HCT116 (cell line): ENCODE measurements at regions not wholly inside any gene's neighbourhood (a gene's known extent, or its start where the extent isn't known, plus 50 kb on each side); places are given as distances from the start of the nearest gene placed in this dataset.

Experiments
- ATAC-seq: fragments of 200-7000 bp; cut with Tn5 transposase; 2 replicates; pipeline ENCODE4 v1.9.1; 2020; ENCODE audit warnings: mild to moderate bottlenecking, moderate library complexity
- BruUV-seq: library from RNA; stranded (reverse); fragments of 400-500 nt; replicated peaks from 2 replicates; lab custom pipeline; 2021; lab: Mats Ljungman, UMichigan
- CTCF ChIA-PET: fragments of 300-600 bp; sonication (Branson Sonifier 250); formaldehyde crosslinking; loops from one replicate; lab custom pipeline; 2021; ENCODE audit warnings: antibody characterized with exemption; lab: Charles Lee
- POLR2A ChIA-PET: fragments of 300-600, 350-600 bp; sonication (Branson Sonifier 250); formaldehyde crosslinking; loops from one replicate; lab custom pipeline; 2021; ENCODE audit warnings: antibody characterized with exemption; lab: Charles Lee
- RAD21 ChIA-PET, 2 experiments: fragments of 300-600 bp; sonication (Branson Sonifier 250); formaldehyde crosslinking; loops; one replicate each; lab custom pipeline; 2023; ENCODE audit warnings: low total read pairs in 2 of 2; ENCODE audit not compliant: uncharacterized antibody in 2 of 2, unreplicated experiment in 2 of 2, low non-redundant PET in 1 of 2; lab: Charles Lee
- DNase-seq: peaks from one replicate; pipeline ENCODE4 v3.0.0-alpha.2; 2010; ENCODE audit warnings: low read depth, low spot score
- H2AFZ ChIP-seq: fragments of 200-600 bp; shearing (Covaris generic), sonication (generic); 2 replicates; pipeline ENCODE4 v1.6.1; 2017; ENCODE audit warnings: low read depth, mixed run types, mixed read lengths, antibody characterized with exemption, low read length; ENCODE audit not compliant: poor library complexity, severe bottlenecking
- H3K27ac ChIP-seq: 2 replicates; pipeline ENCODE4 v1.5.1; 2012; ENCODE audit warnings: low read depth, low read length
- H3K27me3 ChIP-seq: fragments of 200-600 bp; sonication (generic); 2 replicates; pipeline ENCODE4 v1.6.1; 2016; ENCODE audit warnings: mixed run types, low read length, mixed read lengths; ENCODE audit not compliant: insufficient read depth
- H3K36me3 ChIP-seq, 2 experiments: fragments of 200-500 bp in 1 of 2; fragments of 200-600 bp in 1 of 2; sonication (Bioruptor generic) in 1 of 2; sonication (generic) in 1 of 2; 2 replicates each; pipeline versions ENCODE4 v1.5.1 to v1.6.1; 2014 to 2016; ENCODE audit warnings: low read length in 2 of 2, inconsistent platforms in 1 of 2, mixed read lengths in 1 of 2, mixed run types in 1 of 2; ENCODE audit not compliant: insufficient read depth in 2 of 2, control insufficient read depth in 1 of 2
- H3K4me1 ChIP-seq, 2 experiments: fragments of 200-600 bp in 1 of 2; sonication (generic) in 1 of 2; 2 replicates each; pipeline versions ENCODE4 v1.5.1 to v1.6.1; 2012 to 2017; ENCODE audit warnings: low read length in 2 of 2, inconsistent platforms in 1 of 2, mild to moderate bottlenecking in 1 of 2, mixed read lengths in 1 of 2, mixed run types in 1 of 2, moderate library complexity in 1 of 2; ENCODE audit not compliant: insufficient read depth in 2 of 2, control insufficient read depth in 1 of 2
- H3K4me2 ChIP-seq: fragments of 200-600 bp; sonication (generic); 2 replicates; pipeline ENCODE4 v1.6.1; 2017; ENCODE audit warnings: mixed run types, low read length, mixed read lengths
- H3K4me3 ChIP-seq, 2 experiments: fragments of 200-600 bp in 1 of 2; sonication (generic) in 1 of 2; replicated peaks in 1 of 2; 2 replicates each; pipeline ENCODE4 v1.5.1; 2011 to 2016; ENCODE audit warnings: low read length in 2 of 2, control low read depth in 1 of 2, low read depth in 1 of 2, mild to moderate bottlenecking in 1 of 2, mixed read lengths in 1 of 2, mixed run types in 1 of 2
- H3K79me2 ChIP-seq: fragments of 200-600 bp; sonication (generic); 2 replicates; pipeline ENCODE4 v1.6.1; 2017; ENCODE audit warnings: mild to moderate bottlenecking, mixed run types, low read length, moderate library complexity, mixed read lengths; ENCODE audit not compliant: insufficient read depth
- H3K9ac ChIP-seq: fragments of 200-600 bp; sonication (generic); 2 replicates; pipeline ENCODE4 v1.6.1; 2016; ENCODE audit warnings: low read length, mixed read lengths
- H3K9me2 ChIP-seq: fragments of 200-600 bp; sonication (generic), shearing (Covaris generic); 2 replicates; pipeline ENCODE4 v1.6.1; 2017; ENCODE audit warnings: mixed run types, mild to moderate bottlenecking, moderate library complexity; ENCODE audit not compliant: insufficient read depth
- H3K9me3 ChIP-seq, 2 experiments: fragments of 200-500 bp in 1 of 2; fragments of 200-600 bp in 1 of 2; sonication (Bioruptor generic) in 1 of 2; sonication (generic) in 1 of 2; 2 replicates each; pipeline ENCODE4 v1.6.1; 2014 to 2017; ENCODE audit warnings: low read length in 2 of 2, mixed read lengths in 2 of 2, inconsistent platforms in 1 of 2, low read depth in 1 of 2, mild to moderate bottlenecking in 1 of 2, mixed run types in 1 of 2, moderate library complexity in 1 of 2; ENCODE audit not compliant: control insufficient read depth in 1 of 2, insufficient read depth in 1 of 2
- H4K20me1 ChIP-seq: fragments of 200-600 bp; sonication (generic), shearing (Covaris generic); 2 replicates; pipeline ENCODE4 v1.6.1; 2017; ENCODE audit warnings: mixed run types, mild to moderate bottlenecking, moderate library complexity; ENCODE audit not compliant: insufficient read depth
- CBX3 ChIP-seq: IDR thresholded peaks from 2 replicates; pipeline ENCODE4 v1.6.1; 2012; ENCODE audit warnings: low read depth
- EGR1 ChIP-seq: IDR thresholded peaks from 2 replicates; pipeline ENCODE4 v1.6.1; 2012; ENCODE audit warnings: low read depth
- ELF1 ChIP-seq: IDR thresholded peaks from 2 replicates; pipeline ENCODE4 v1.6.1; 2012; ENCODE audit warnings: low read depth, borderline replicate concordance
- EZH2 ChIP-seq: fragments of 200-600 bp; sonication (generic); IDR thresholded peaks from 2 replicates; pipeline ENCODE4 v1.6.1; 2017; ENCODE audit warnings: antibody characterized with exemption, mixed run types
- EZH2phosphoT487 ChIP-seq: fragments of 200-600 bp; IDR thresholded peaks from 2 replicates; pipeline ENCODE4 v1.6.1; 2018; ENCODE audit warnings: antibody characterized with exemption, borderline replicate concordance
- POLR2AphosphoS5 ChIP-seq: IDR thresholded peaks from 2 replicates; pipeline ENCODE4 v1.6.1; 2011; ENCODE audit warnings: mild to moderate bottlenecking, low read depth, low read length, moderate library complexity
- RAD21 ChIP-seq: IDR thresholded peaks from 2 replicates; pipeline ENCODE4 v1.6.1; 2012; ENCODE audit warnings: low read depth, mild to moderate bottlenecking
- SIN3A ChIP-seq: IDR thresholded peaks from 2 replicates; pipeline ENCODE4 v1.6.1; 2012; ENCODE audit warnings: low read depth
- SP1 ChIP-seq: IDR thresholded peaks from 2 replicates; pipeline ENCODE4 v1.6.1; 2012; ENCODE audit warnings: low read depth
- TCF7L2 ChIP-seq: IDR thresholded peaks from 2 replicates; pipeline ENCODE4 v1.7.0; 2011; ENCODE audit warnings: borderline replicate concordance, inconsistent platforms; ENCODE audit not compliant: insufficient read depth, insufficient read length; ENCODE audit errors: extremely low read depth
- YY1 ChIP-seq: IDR thresholded peaks from 2 replicates; pipeline ENCODE4 v1.6.1; 2011; ENCODE audit warnings: low read length, low read depth, moderate library complexity, mild to moderate bottlenecking; ENCODE audit not compliant: insufficient replicate concordance; ENCODE audit errors: extremely low read depth
- ZFX ChIP-seq: fragments of 450-650 bp; IDR thresholded peaks from 2 replicates; pipeline ENCODE4 v1.6.1; 2017
- ZNF274 ChIP-seq: fragments of 200-500 bp; sonication (Bioruptor generic); IDR thresholded peaks from 2 replicates; pipeline ENCODE4 v1.6.1; 2014; ENCODE audit warnings: mild to moderate bottlenecking, low read depth, low read length, inconsistent platforms
- intact Hi-C: fragments of 100-400 bp; cut with micrococcal nuclease; formaldehyde crosslinking; loops from 2 replicates; pipeline ENCODE4 v1.10.0; 2022
- TF ChIP-seq, protein P1 (sequence below): IDR thresholded peaks from 2 replicates; pipeline ENCODE4 v1.6.1; 2011; ENCODE audit warnings: mild to moderate bottlenecking, low read length, moderate library complexity; ENCODE audit not compliant: insufficient replicate concordance; ENCODE audit errors: extremely low read depth

DNA sequence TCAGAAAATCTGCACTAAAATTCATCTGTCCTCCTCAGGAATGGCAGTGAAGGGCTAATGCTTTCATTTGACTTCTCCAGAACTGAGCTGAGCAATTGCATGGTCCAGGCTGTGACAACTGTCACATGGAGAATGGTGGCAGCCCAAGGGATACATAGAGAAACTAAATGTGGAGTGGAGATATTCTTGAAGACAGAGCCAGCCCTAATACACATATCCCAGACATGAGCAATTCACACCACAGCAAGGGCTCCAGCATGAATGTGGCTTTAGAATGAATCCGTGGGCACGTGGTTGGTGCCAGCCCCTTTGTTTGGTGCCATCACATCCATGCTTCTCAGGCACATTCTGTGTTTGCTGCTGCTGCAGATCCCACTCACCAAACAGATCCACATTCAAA, 121.6 kb upstream of the MXRA5 start:
- POLR2A ChIA-PET, result no interaction called here
- CTCF ChIA-PET, result no interaction called here
- no peak overlapping the region for H3K4me3 ChIP-seq

DNA sequence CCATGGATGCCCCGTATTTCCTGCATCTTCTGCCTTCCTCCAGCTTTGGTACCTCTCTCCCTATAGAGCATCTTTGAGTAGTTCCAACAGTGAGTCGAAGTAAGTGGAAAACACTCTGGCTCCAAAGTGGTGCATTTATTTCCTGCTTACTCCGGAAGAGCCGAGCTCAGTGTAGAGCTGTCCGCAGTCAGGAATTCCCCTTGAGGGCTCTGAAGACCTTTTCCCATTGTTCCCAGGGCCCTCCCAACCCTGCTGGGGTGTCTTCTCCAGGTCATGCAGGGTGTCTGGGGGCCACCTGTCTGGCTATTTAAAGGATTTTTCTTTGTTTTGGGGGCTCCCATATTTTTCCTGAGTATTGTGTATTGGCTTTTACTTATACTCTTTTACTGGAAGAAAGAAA, 118.6 kb upstream of the MXRA5 start:
- POLR2A ChIA-PET, result no interaction called here
- DNase-seq (no peak), ATAC-seq (no peak)
- BruUV-seq, result no TSS peak
- Histone ChIP-seq H3K9ac (no peak overlapping the region), H3K79me2 (no peaks in the 10 kb centered on the region), H3K9me3 (no peaks in the 10 kb centered on the region), H4K20me1 (no peaks in the 10 kb centered on the region), H2AFZ (no peak overlapping the region), H3K27me3 (no peaks in the 10 kb centered on the region)
- RAD21 ChIA-PET, result no interaction called here
- CTCF ChIA-PET, result no interaction called here
- no peak for TF ChIP-seq SIN3A
- TF ChIP-seq, all 23 proteins: peak for 0
- H3K36me3 ChIP-seq, result no peaks in the 10 kb centered on the region
- H3K9me2 ChIP-seq, result no peaks in the 10 kb centered on the region
- H3K4me3 ChIP-seq, result no peak overlapping the region
- peaks cover 0 to 9% of the 10 kb centered on the region in 2 experiments; a peak in 1 of 4 replicates for H3K4me1 ChIP-seq
- no peak overlapping the region for H3K27ac ChIP-seq
- intact Hi-C loops, result no loop called here
- no peak overlapping the region for H3K4me2 ChIP-seq

More for the DNA sequence above, 121.6 kb upstream of the MXRA5 start:
- Histone ChIP-seq H3K36me3 (no peaks in the 10 kb centered on the region), H3K79me2 (no peaks in the 10 kb centered on the region), H3K27ac (no peak overlapping the region), H2AFZ (no peak overlapping the region), H3K27me3 (no peaks in the 10 kb centered on the region), H3K9me3 (no peaks in the 10 kb centered on the region), H3K4me1 (peaks cover 0 to 22% of the 10 kb centered on the region in 2 experiments; a peak in 1 of 4 replicates), H3K4me2 (no peak overlapping the region), H3K9me2 (no peaks in the 10 kb centered on the region), H3K9ac (no peak overlapping the region), H4K20me1 (no peaks in the 10 kb centered on the region)
- intact Hi-C loops, result no loop called here
- RAD21 ChIA-PET, result no interaction called here
- no TSS peak for BruUV-seq
- no peak for DNase-seq
- ATAC-seq, result no peak
- TF ChIP-seq ELF1, result no peak
- TF ChIP-seq, protein P1, sequence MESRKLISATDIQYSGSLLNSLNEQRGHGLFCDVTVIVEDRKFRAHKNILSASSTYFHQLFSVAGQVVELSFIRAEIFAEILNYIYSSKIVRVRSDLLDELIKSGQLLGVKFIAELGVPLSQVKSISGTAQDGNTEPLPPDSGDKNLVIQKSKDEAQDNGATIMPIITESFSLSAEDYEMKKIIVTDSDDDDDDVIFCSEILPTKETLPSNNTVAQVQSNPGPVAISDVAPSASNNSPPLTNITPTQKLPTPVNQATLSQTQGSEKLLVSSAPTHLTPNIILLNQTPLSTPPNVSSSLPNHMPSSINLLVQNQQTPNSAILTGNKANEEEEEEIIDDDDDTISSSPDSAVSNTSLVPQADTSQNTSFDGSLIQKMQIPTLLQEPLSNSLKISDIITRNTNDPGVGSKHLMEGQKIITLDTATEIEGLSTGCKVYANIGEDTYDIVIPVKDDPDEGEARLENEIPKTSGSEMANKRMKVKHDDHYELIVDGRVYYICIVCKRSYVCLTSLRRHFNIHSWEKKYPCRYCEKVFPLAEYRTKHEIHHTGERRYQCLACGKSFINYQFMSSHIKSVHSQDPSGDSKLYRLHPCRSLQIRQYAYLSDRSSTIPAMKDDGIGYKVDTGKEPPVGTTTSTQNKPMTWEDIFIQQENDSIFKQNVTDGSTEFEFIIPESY, result no peak
- TF ChIP-seq ZFX, result no peak
- no peak for TF ChIP-seq TCF7L2
- no peak for TF ChIP-seq RAD21
- no peak for TF ChIP-seq EGR1
- no peak for TF ChIP-seq POLR2AphosphoS5
- no peak for TF ChIP-seq CBX3
- TF ChIP-seq EZH2phosphoT487, result no peak
- TF ChIP-seq EZH2, result no peak
- TF ChIP-seq ZNF274, result no peak
- no peak for TF ChIP-seq SP1
- TF ChIP-seq YY1, result no peak
